Spleen (tissue), 11 donors: ENCODE measurements at regions not wholly inside any gene's neighbourhood (a gene's known extent, or its start where the extent isn't known, plus 50 kb on each side); places are given as distances from the start of the nearest gene placed in this dataset.

ENCODE experiments used
- DNase-seq: peaks from one replicate; pipeline ENCODE4 v3.0.0-alpha.2; 2020
- H3K27ac ChIP-seq, 8 donors: fragments of 200-600 bp; sonication (generic) in 7 of 8; 1 replicate in 4 of 8; 2 replicates in 4 of 8; pipeline versions ENCODE4 v1.5.0 to v1.8.0; 2016 to 2021; ENCODE audit warnings: inconsistent platforms in 4 of 8, mild to moderate bottlenecking in 4 of 8, moderate library complexity in 1 of 8
- H3K27me3 ChIP-seq, 7 donors: fragments of 200-600 bp; sonication (generic) in 6 of 7; replicated peaks in 1 of 7; 1 replicate in 4 of 7; 2 replicates in 3 of 7; pipeline versions ENCODE4 v1.5.0 to v1.8.0; 2016 to 2021; ENCODE audit warnings: inconsistent platforms in 3 of 7, mild to moderate bottlenecking in 1 of 7
- H3K36me3 ChIP-seq, 6 donors: fragments of 200-600 bp; sonication (generic) in 5 of 6; 1 replicate in 4 of 6; 2 replicates in 2 of 6; pipeline versions ENCODE4 v1.5.0 to v1.8.0; 2016 to 2021; ENCODE audit warnings: inconsistent platforms in 2 of 6
- H3K4me1 ChIP-seq, 6 donors: fragments of 200-600 bp; sonication (generic) in 5 of 6; 1 replicate in 3 of 6; 2 replicates in 3 of 6; pipeline versions ENCODE4 v1.5.0 to v1.8.0; 2016 to 2021; ENCODE audit warnings: inconsistent platforms in 3 of 6
- H3K4me3 ChIP-seq, 8 donors: fragments of 200-600 bp; sonication (generic) in 7 of 8; 1 replicate in 4 of 8; 2 replicates in 4 of 8; pipeline versions ENCODE4 v1.5.0 to v1.8.0; 2016 to 2021; ENCODE audit warnings: inconsistent platforms in 4 of 8, mild to moderate bottlenecking in 4 of 8, moderate library complexity in 2 of 8
- H3K9me3 ChIP-seq, 8 donors: fragments of 200-600 bp; sonication (generic) in 7 of 8; 1 replicate in 4 of 8; 2 replicates in 4 of 8; pipeline versions ENCODE4 v1.5.0 to v1.8.0; 2016 to 2021; ENCODE audit warnings: inconsistent platforms in 4 of 8
- POLR2A ChIP-seq, 3 donors: fragments of 450-650 bp; IDR thresholded peaks; one replicate each; pipeline ENCODE4 v1.5.1; 2017; ENCODE audit warnings: antibody characterized with exemption in 3 of 3, mild to moderate bottlenecking in 1 of 3
- POLR2AphosphoS5 ChIP-seq, 3 donors: sonication (generic); formaldehyde crosslinking; IDR thresholded peaks; one replicate each; pipeline ENCODE4 v1.5.1; 2017; ENCODE audit warnings: antibody characterized with exemption in 3 of 3
- WGBS, 5 donors: extraction: QIAGEN DNeasy Blood & Tissue Kit in 3 of 5; methylation state at CpG; one replicate each; pipeline versions ENCODE4 v1.1.5 to v1.1.7; 2013 to 2018; 5-methylcytosine and 5-hydroxymethylcytosine counted together
- intact Hi-C: fragments of 100-400 bp; cut with DNase I; formaldehyde crosslinking; loops from one replicate; pipeline ENCODE4 v1.15.0; 2023; ENCODE audit warnings: low total_unique reads
- TF ChIP-seq, protein P1 (sequence below), 11 experiments: fragments of 200-600 bp in 7 of 11; fragments of 450-650 bp in 4 of 11; sonication (generic) in 4 of 11; IDR thresholded peaks in 8 of 11; conservative IDR thresholded peaks in 3 of 11; 1 replicate in 7 of 11; 2 replicates in 4 of 11; pipeline versions ENCODE4 v1.4.0 to v1.8.0; 2016 to 2021; ENCODE audit warnings: antibody characterized with exemption in 11 of 11, inconsistent platforms in 4 of 11, mild to moderate bottlenecking in 1 of 11
- donor health status: healthy with polysubstance abuse.
- donor health status: DM: no; HTN: no; CAD: no; lungs with moderate emphysema.
- donor health status: DM: no; HTN: no; CAD: no.
- donor health status: Bipolar disorder and iron deficiency.
- donor health status: healthy.
- donor health status: DM: no; HTN: no; CAD: no.
- donor health status: DM: yes; HTN: yes; CAD: no.

DNA sequence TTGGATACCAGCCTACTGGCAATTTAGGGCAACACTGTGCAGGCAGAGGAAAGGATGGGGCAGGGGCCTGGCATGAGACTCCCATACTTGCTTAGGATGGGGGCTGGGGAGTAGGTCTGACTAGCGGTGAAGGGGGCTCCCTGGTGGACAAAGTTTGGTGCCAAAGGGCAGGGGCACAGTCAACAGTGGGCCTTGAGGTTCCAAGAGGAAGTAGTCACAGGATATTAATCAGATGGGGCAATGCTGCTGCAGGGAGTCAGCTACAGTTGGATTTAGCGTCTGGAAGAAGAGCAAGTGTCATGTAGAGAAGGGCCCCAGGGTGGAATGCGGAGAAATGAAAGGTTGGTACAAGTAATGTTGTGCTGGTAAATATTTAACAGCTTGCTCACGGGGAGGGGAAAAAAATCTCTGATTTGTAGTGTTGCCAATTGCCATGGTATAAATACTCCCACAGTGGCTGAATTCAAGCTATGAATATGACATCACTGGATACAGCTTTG, 139.4 kb downstream of the PJA1 start:
- Histone ChIP-seq H3K27ac (peak overlapping the region in 2 of 8 donors; percentile 43 to 50), H3K9me3 (no peaks in the 10 kb centered on the region), H3K4me3 (no peak overlapping the region), H3K4me1 (peaks cover 0 to 12% (median 3%) of the 10 kb centered on the region in 6 donors), H3K36me3 (no peaks in the 10 kb centered on the region), H3K27me3 (no peaks in the 10 kb centered on the region)
- TF ChIP-seq, protein P1, sequence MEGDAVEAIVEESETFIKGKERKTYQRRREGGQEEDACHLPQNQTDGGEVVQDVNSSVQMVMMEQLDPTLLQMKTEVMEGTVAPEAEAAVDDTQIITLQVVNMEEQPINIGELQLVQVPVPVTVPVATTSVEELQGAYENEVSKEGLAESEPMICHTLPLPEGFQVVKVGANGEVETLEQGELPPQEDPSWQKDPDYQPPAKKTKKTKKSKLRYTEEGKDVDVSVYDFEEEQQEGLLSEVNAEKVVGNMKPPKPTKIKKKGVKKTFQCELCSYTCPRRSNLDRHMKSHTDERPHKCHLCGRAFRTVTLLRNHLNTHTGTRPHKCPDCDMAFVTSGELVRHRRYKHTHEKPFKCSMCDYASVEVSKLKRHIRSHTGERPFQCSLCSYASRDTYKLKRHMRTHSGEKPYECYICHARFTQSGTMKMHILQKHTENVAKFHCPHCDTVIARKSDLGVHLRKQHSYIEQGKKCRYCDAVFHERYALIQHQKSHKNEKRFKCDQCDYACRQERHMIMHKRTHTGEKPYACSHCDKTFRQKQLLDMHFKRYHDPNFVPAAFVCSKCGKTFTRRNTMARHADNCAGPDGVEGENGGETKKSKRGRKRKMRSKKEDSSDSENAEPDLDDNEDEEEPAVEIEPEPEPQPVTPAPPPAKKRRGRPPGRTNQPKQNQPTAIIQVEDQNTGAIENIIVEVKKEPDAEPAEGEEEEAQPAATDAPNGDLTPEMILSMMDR (IDR thresholded peaks at IDR 0.05 in 8 of 11, conservative IDR thresholded peaks at IDR 0.05 in 3 of 11) = no peak
- TF ChIP-seq POLR2A (IDR thresholded peaks at IDR 0.05) (no peak), POLR2AphosphoS5 (IDR thresholded peaks at IDR 0.05) (no peak)
- DNase-seq = no peak
- intact Hi-C loops = no loop called here
- WGBS, 5 donors = 72 to 88% (median 78%) methylated on average over 3 to 4 of the region's 4 CpGs

DNA sequence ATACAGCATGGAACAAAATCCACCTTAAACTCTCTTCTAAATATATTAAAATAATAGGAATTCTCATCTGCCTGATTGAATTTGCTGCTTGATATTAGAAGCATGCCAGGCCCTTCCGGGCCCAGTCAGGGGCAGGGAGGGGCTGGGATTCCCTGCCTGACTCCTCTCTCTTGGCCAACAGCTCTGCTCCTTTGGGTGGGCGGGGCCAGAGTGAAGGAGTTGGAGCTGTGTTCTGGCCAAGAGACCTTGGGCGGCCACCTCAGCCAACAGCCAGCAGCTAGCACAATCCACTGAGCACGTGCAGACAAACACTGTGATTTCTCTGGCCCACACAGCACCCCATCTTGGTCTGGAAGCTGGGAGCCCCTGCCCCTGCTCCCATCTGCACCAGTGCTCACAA, 140.3 kb downstream of the PJA1 start:
- no peaks in the 10 kb centered on the region for H3K36me3 ChIP-seq
- DNase-seq = peak; percentile 79
- intact Hi-C loops = no loop called here
- TF ChIP-seq POLR2AphosphoS5 (IDR thresholded peaks at IDR 0.05) (peak in 1 of 3 donors; percentile 52), POLR2A (IDR thresholded peaks at IDR 0.05) (no peak)
- TF ChIP-seq, protein P1 (IDR thresholded peaks at IDR 0.05 in 8 of 11, conservative IDR thresholded peaks at IDR 0.05 in 3 of 11) = no peak
- 43 to 87% (median 60%) methylated on average over 3 to 4 of the region's 4 CpGs for WGBS, 5 donors
- no peaks in the 10 kb centered on the region for H3K9me3 ChIP-seq
- H3K4me3 ChIP-seq = no peak overlapping the region
- H3K4me1 ChIP-seq = peaks cover 0 to 12% (median 3%) of the 10 kb centered on the region in 6 donors
- no peaks in the 10 kb centered on the region for H3K27me3 ChIP-seq
- H3K27ac ChIP-seq = peak overlapping the region in 2 of 8 donors; percentile 43 to 50

DNA sequence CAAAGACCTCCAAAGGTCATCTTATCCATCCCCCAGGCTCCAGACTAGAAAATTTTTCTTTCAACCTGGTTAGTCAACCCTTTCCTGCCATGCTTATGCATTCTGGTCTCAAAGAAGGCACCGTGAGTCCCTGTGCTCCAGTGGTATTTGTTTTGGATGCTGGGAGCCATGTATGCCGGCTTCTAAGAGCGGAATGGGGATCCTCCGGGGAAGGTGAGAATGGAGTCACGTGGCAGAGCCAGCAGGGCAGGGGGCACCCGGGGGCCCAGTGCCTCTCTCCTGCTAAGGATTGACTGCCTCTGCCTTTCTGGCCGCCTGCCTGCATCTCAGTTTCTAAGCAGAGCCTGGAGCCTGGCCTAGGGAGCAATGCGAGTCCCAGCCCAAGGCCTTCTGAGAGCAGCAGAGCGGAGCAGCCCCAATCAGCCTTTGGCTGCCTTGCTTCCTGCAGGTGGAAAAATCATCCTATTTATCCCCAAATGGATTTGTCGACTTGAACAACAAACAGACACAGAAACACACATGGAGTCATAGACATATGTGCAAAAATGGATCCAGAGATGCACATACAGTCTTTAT, 141.0 kb downstream of the PJA1 start:
- Histone ChIP-seq H3K27ac (peak overlapping the region in 1 of 8 donors; percentile 8), H3K4me1 (peaks cover 0 to 19% (median 3%) of the 10 kb centered on the region in 6 donors), H3K4me3 (no peak overlapping the region), H3K36me3 (no peaks in the 10 kb centered on the region), H3K27me3 (no peaks in the 10 kb centered on the region), H3K9me3 (no peaks in the 10 kb centered on the region)
- 75 to 92% (median 90%) methylated on average over 6 to 10 of the region's 10 CpGs for WGBS, 5 donors
- DNase-seq = no peak
- no peak for TF ChIP-seq POLR2AphosphoS5 (IDR thresholded peaks at IDR 0.05)
- TF ChIP-seq, protein P1 (IDR thresholded peaks at IDR 0.05 in 8 of 11, conservative IDR thresholded peaks at IDR 0.05 in 3 of 11) = no peak
- TF ChIP-seq POLR2A (IDR thresholded peaks at IDR 0.05) = no peak
- intact Hi-C loops = no loop called here

GRCh38 chrX:69022430-69022829, 142.8 kb downstream of the PJA1 start:
- Histone ChIP-seq H3K4me3 (no peak overlapping the region), H3K9me3 (no peaks in the 10 kb centered on the region), H3K27me3 (no peaks in the 10 kb centered on the region), H3K27ac (no peak overlapping the region), H3K36me3 (no peaks in the 10 kb centered on the region), H3K4me1 (peaks cover 0 to 17% (median 0%) of the 10 kb centered on the region in 6 donors)
- TF ChIP-seq, protein P1 (IDR thresholded peaks at IDR 0.05 in 8 of 11, conservative IDR thresholded peaks at IDR 0.05 in 3 of 11) = no peak
- TF ChIP-seq POLR2AphosphoS5 (IDR thresholded peaks at IDR 0.05) (no peak), POLR2A (IDR thresholded peaks at IDR 0.05) (no peak)
- intact Hi-C loops = no loop called here
- no peak for DNase-seq
